CD4-positive, alpha-beta T cell (primary cell): ENCODE measurements at regions not wholly inside any gene's neighbourhood (a gene's known extent, or its start where the extent isn't known, plus 50 kb on each side); places are given as distances from the start of the nearest gene placed in this dataset.

Experiments
- ATAC-seq: fragments of 200-7000 bp; cut with Tn5 transposase; one replicate; pipeline ENCODE4 v1.10.0; 2022; ENCODE audit warnings: mild to moderate bottlenecking; ENCODE audit not compliant: poor library complexity
- CTCF ChIA-PET: fragments of 350-600 bp; sonication (Branson Sonifier 250); formaldehyde crosslinking; loops from one replicate; lab custom pipeline; 2021; ENCODE audit warnings: antibody characterized with exemption, inconsistent platforms; lab: Charles Lee
- POLR2A ChIA-PET: fragments of 350-600 bp; sonication (Branson Sonifier 250); formaldehyde crosslinking; loops from one replicate; lab custom pipeline; 2021; ENCODE audit warnings: antibody characterized with exemption, inconsistent platforms; lab: Charles Lee
- DNase-seq, 14 experiments: peaks; one replicate each; pipeline ENCODE4 v3.0.0-alpha.2; 2013 to 2020; ENCODE audit warnings: mixed read lengths in 2 of 14
- H3K27ac ChIP-seq, 2 donors: one replicate each; pipeline versions ENCODE4 v1.5.1 to v1.7.0; 2013; ENCODE audit warnings: low read length in 2 of 2, low read depth in 1 of 2, mild to moderate bottlenecking in 1 of 2
- H3K27me3 ChIP-seq, 2 experiments: 1 replicate in 1 of 2; 2 replicates in 1 of 2; pipeline versions ENCODE4 v1.6.1 to v1.7.0; 2013; ENCODE audit warnings: low read length in 2 of 2, control low read depth in 1 of 2, mild to moderate bottlenecking in 1 of 2, moderate library complexity in 1 of 2; ENCODE audit not compliant: insufficient read depth in 2 of 2, control insufficient read depth in 1 of 2
- H3K36me3 ChIP-seq: one replicate; pipeline ENCODE4 v1.6.1; 2013; ENCODE audit warnings: low read length, control low read depth; ENCODE audit not compliant: insufficient read depth
- H3K4me1 ChIP-seq: one replicate; pipeline ENCODE4 v1.6.1; 2013; ENCODE audit warnings: low read length, control low read depth; ENCODE audit not compliant: insufficient read depth
- H3K4me3 ChIP-seq: one replicate; pipeline ENCODE4 v1.5.1; 2013; ENCODE audit warnings: mild to moderate bottlenecking, low read length, moderate library complexity
- H3K9me3 ChIP-seq, 2 experiments: 1 replicate in 1 of 2; 2 replicates in 1 of 2; pipeline versions ENCODE4 v1.6.1 to v1.7.0; 2013; ENCODE audit warnings: low read length in 2 of 2, mild to moderate bottlenecking in 2 of 2, control low read depth in 1 of 2, moderate library complexity in 1 of 2; ENCODE audit not compliant: control insufficient read depth in 1 of 2, insufficient read depth in 1 of 2
- H3K27ac Mint-ChIP-seq: one replicate; pipeline ENCODE4 v1.8.0; 2020; ENCODE audit warnings: mixed read lengths
- H3K27me3 Mint-ChIP-seq: one replicate; pipeline ENCODE4 v1.8.0; 2021; ENCODE audit warnings: mixed read lengths
- H3K36me3 Mint-ChIP-seq: one replicate; pipeline ENCODE4 v1.8.0; 2021; ENCODE audit warnings: low read depth, mixed read lengths
- H3K4me1 Mint-ChIP-seq: one replicate; pipeline ENCODE4 v1.8.0; 2021; ENCODE audit warnings: low read depth, mixed read lengths
- H3K4me3 Mint-ChIP-seq: one replicate; pipeline ENCODE4 v1.8.0; 2020; ENCODE audit warnings: mild to moderate bottlenecking, mixed read lengths
- H3K9me3 Mint-ChIP-seq: one replicate; pipeline ENCODE4 v1.8.0; 2020; ENCODE audit warnings: mixed read lengths
- CTCF ChIP-seq: fragments of 200-600 bp; IDR thresholded peaks from one replicate; pipeline ENCODE4 v1.8.0; 2022; ENCODE audit warnings: antibody characterized with exemption, mild to moderate bottlenecking
- intact Hi-C, 2 experiments: fragments of 100-400 bp; cut with DNase I in 1 of 2; cut with micrococcal nuclease in 1 of 2; formaldehyde crosslinking; loops; one replicate each; pipeline versions ENCODE4 v1.15.1 to v1.9.0; 2023 to 2025; cut with DNase I, micrococcal nuclease

- no peak overlapping the region for H3K27ac Mint-ChIP-seq
- Histone ChIP-seq H3K4me3 (no peak overlapping the region), H3K9me3 (no peaks in the 10 kb centered on the region), H3K4me1 (no peaks in the 10 kb centered on the region), H3K27me3 (no peaks in the 10 kb centered on the region), H3K36me3 (no peaks in the 10 kb centered on the region), H3K27ac (no peak overlapping the region)
- ChIA-PET CTCF (no interaction called here), POLR2A (no interaction called here)
- peaks cover 10% of the 10 kb centered on the region for H3K27me3 Mint-ChIP-seq
- DNase-seq (no peak), ATAC-seq (no peak)
- H3K4me3 Mint-ChIP-seq: no peak overlapping the region
- intact Hi-C loops: no loop called here
- no peaks in the 10 kb centered on the region for H3K4me1 Mint-ChIP-seq
- H3K36me3 Mint-ChIP-seq: no peaks in the 10 kb centered on the region
- TF ChIP-seq CTCF: no peak
- H3K9me3 Mint-ChIP-seq: no peaks in the 10 kb centered on the region
These were observed 172.7 kb upstream of the SERPINE2 start for GRCh38 chr2:224211791-224212190.

GRCh38 chr2:224211181-224211480, 172.0 kb upstream of the SERPINE2 start:
- H3K27me3 ChIP-seq: no peaks in the 10 kb centered on the region
- H3K27ac Mint-ChIP-seq: no peak overlapping the region

GRCh38 chr2:224210286-224211180, 171.4 kb upstream of the SERPINE2 start:
- ATAC-seq (no peak), DNase-seq (no peak)
- no peaks in the 10 kb centered on the region for H3K4me1 ChIP-seq
- H3K27ac ChIP-seq: no peak overlapping the region
- Mint-ChIP-seq H3K9me3 (no peaks in the 10 kb centered on the region), H3K4me1 (no peaks in the 10 kb centered on the region), H3K27me3 (peaks cover 15% of the 10 kb centered on the region), H3K27ac (no peak overlapping the region), H3K36me3 (no peaks in the 10 kb centered on the region), H3K4me3 (no peak overlapping the region)
- TF ChIP-seq CTCF: no peak
- H3K36me3 ChIP-seq: no peaks in the 10 kb centered on the region
- H3K27me3 ChIP-seq: no peaks in the 10 kb centered on the region
- intact Hi-C loops: no loop called here
- no peaks in the 10 kb centered on the region for H3K9me3 ChIP-seq
- no peak overlapping the region for H3K4me3 ChIP-seq
- POLR2A ChIA-PET: no interaction called here
- CTCF ChIA-PET: no interaction called here

More at GRCh38 chr2:224211181-224211480, 172.0 kb upstream of the SERPINE2 start:
- Mint-ChIP-seq H3K4me3 (no peak overlapping the region), H3K36me3 (no peaks in the 10 kb centered on the region), H3K27me3 (peaks cover 10% of the 10 kb centered on the region), H3K4me1 (no peaks in the 10 kb centered on the region), H3K9me3 (no peaks in the 10 kb centered on the region)
- DNase-seq: no peak
- intact Hi-C loops: no loop called here
- H3K9me3 ChIP-seq: no peaks in the 10 kb centered on the region
- no peaks in the 10 kb centered on the region for H3K36me3 ChIP-seq
- H3K4me1 ChIP-seq: no peaks in the 10 kb centered on the region
- no peak overlapping the region for H3K27ac ChIP-seq
- ChIA-PET CTCF (no interaction called here), POLR2A (no interaction called here)
- no peak overlapping the region for H3K4me3 ChIP-seq
- TF ChIP-seq CTCF: no peak
- no peak for ATAC-seq
